Panc1 (cell line): ENCODE measurements at regions not wholly inside any gene's neighbourhood (a gene's known extent, or its start where the extent isn't known, plus 50 kb on each side); places are given as distances from the start of the nearest gene placed in this dataset.

Experiments used
- ATAC-seq: fragments of 200-7000 bp; cut with Tn5 transposase; 2 replicates; pipeline ENCODE4 v1.9.1; 2020; ENCODE audit warnings: mild to moderate bottlenecking, moderate library complexity
- BruUV-seq: library from RNA; stranded (reverse); fragments of 400-500 nt; replicated peaks from 2 replicates; lab custom pipeline; 2021; lab: Mats Ljungman, UMichigan
- CTCF ChIA-PET: fragments of 300-600 bp; sonication (Branson Sonifier 250); formaldehyde crosslinking; loops from one replicate; lab custom pipeline; 2022; ENCODE audit warnings: antibody characterized with exemption; lab: Charles Lee
- POLR2A ChIA-PET: fragments of 300-600 bp; sonication (Branson Sonifier 250); formaldehyde crosslinking; loops from one replicate; lab custom pipeline; 2022; ENCODE audit warnings: antibody characterized with exemption; lab: Charles Lee
- DNase-seq: peaks from one replicate; pipeline ENCODE4 v3.0.0-alpha.2; 2010; ENCODE audit warnings: low read depth, low spot score
- H3K27ac ChIP-seq: 2 replicates; pipeline ENCODE4 v1.5.1; 2011; ENCODE audit warnings: mild to moderate bottlenecking, low read length, inconsistent platforms
- H3K27me3 ChIP-seq: fragments of 200-500 bp; sonication (Bioruptor generic); 2 replicates; pipeline ENCODE4 v1.6.0; 2014; ENCODE audit warnings: low read length, inconsistent platforms; ENCODE audit not compliant: control insufficient read depth, insufficient read depth
- H3K36me3 ChIP-seq: fragments of 200-500 bp; sonication (Bioruptor generic); 2 replicates; pipeline ENCODE4 v1.5.1; 2014; ENCODE audit warnings: inconsistent platforms, mild to moderate bottlenecking, low read length, moderate library complexity; ENCODE audit not compliant: control insufficient read depth, insufficient read depth
- H3K4me1 ChIP-seq: 2 replicates; pipeline ENCODE4 v1.5.1; 2011; ENCODE audit warnings: inconsistent platforms, mild to moderate bottlenecking, low read length, moderate library complexity; ENCODE audit not compliant: control insufficient read depth, insufficient read depth
- H3K4me3 ChIP-seq, 2 experiments: 2 replicates each; pipeline ENCODE4 v1.5.1; 2011 to 2012; ENCODE audit warnings: low read depth in 2 of 2, low read length in 2 of 2, mild to moderate bottlenecking in 2 of 2, inconsistent platforms in 1 of 2, moderate library complexity in 1 of 2
- H3K9me3 ChIP-seq: fragments of 200-500 bp; sonication (Bioruptor generic); 2 replicates; pipeline ENCODE4 v1.5.1; 2014; ENCODE audit warnings: low read depth, mild to moderate bottlenecking, inconsistent platforms, low read length, moderate library complexity; ENCODE audit not compliant: control insufficient read depth, insufficient read depth
- CTCF ChIP-seq: fragments of 450-650 bp; IDR thresholded peaks from 2 replicates; pipeline ENCODE4 v1.5.1; 2017; ENCODE audit warnings: mild to moderate bottlenecking
- POLR2AphosphoS5 ChIP-seq: IDR thresholded peaks from 2 replicates; pipeline ENCODE4 v1.6.1; 2012; ENCODE audit warnings: mild to moderate bottlenecking, low read depth, low read length, moderate library complexity
- REST ChIP-seq, 2 experiments: IDR thresholded peaks; 2 replicates each; pipeline ENCODE4 v1.6.1; 2011 to 2012; ENCODE audit warnings: low read depth in 2 of 2, control low read depth in 1 of 2, low read length in 1 of 2, mild to moderate bottlenecking in 1 of 2, moderate library complexity in 1 of 2; ENCODE audit not compliant: insufficient read depth in 1 of 2
- SIN3A ChIP-seq: IDR thresholded peaks from 2 replicates; pipeline ENCODE4 v1.6.1; 2012; ENCODE audit warnings: low read depth, mild to moderate bottlenecking, low read length, moderate library complexity, borderline replicate concordance; ENCODE audit not compliant: insufficient read depth
- TCF7L2 ChIP-seq: IDR thresholded peaks from 2 replicates; pipeline ENCODE4 v1.6.1; 2011; ENCODE audit warnings: mild to moderate bottlenecking, low read depth, low read length, inconsistent platforms
- in situ Hi-C: cut with HindIII; loops from 2 replicates; pipeline ENCODE4 v1.10.0; 2016; ENCODE audit warnings: low sequenced_read_pairs, low pct_unique_long_range_greater_than_20kb
- intact Hi-C: fragments of 100-400 bp; cut with micrococcal nuclease; formaldehyde crosslinking; loops from one replicate; pipeline ENCODE4 v1.10.0; 2022; ENCODE audit not compliant: unreplicated experiment

GRCh38 chr1:55309053-55309452 is 93.9 kb upstream of the USP24 start:
- Histone ChIP-seq H3K4me3 (no peak overlapping the region), H3K4me1 (peaks cover 13% of the 10 kb centered on the region), H3K27ac (no peak overlapping the region), H3K36me3 (no peaks in the 10 kb centered on the region), H3K27me3 (no peaks in the 10 kb centered on the region), H3K9me3 (no peaks in the 10 kb centered on the region)
- ChIA-PET CTCF (no interaction called here), POLR2A (no interaction called here)
- TF ChIP-seq SIN3A (no peak), REST (IDR thresholded peaks at IDR 0.05; ENCODE audit: insufficient read depth in 1 of 2, low read depth in 2 of 2, low read length in 1 of 2) (no peak), TCF7L2 (no peak), CTCF (no peak), POLR2AphosphoS5 (no peak)
- DNase-seq (no peak), ATAC-seq (no peak)
- no TSS peak for BruUV-seq
- in situ Hi-C loops (no loop called here), intact Hi-C loops (no loop called here)

- in situ Hi-C loops (no loop called here), intact Hi-C loops (no loop called here)
- Histone ChIP-seq H3K36me3 (no peaks in the 10 kb centered on the region), H3K27me3 (no peaks in the 10 kb centered on the region), H3K4me1 (peaks cover 8% of the 10 kb centered on the region), H3K27ac (no peak overlapping the region), H3K4me3 (no peak overlapping the region), H3K9me3 (no peaks in the 10 kb centered on the region)
- CTCF ChIA-PET, result no interaction called here
- TF ChIP-seq REST (IDR thresholded peaks at IDR 0.05; ENCODE audit: insufficient read depth in 1 of 2, low read depth in 2 of 2, low read length in 1 of 2), result no peak
- TF ChIP-seq TCF7L2, result no peak
- no peak for TF ChIP-seq CTCF
- TF ChIP-seq SIN3A, result no peak
- no peak for TF ChIP-seq POLR2AphosphoS5
- ATAC-seq (no peak), DNase-seq (no peak)
- POLR2A ChIA-PET, result no interaction called here
- BruUV-seq, result no TSS peak
Observed at GRCh38 chr1:55305735-55306134, 90.6 kb upstream of the USP24 start.
